ENCODE measurements at regions not wholly inside any gene's neighbourhood (a gene's known extent, or its start where the extent isn't known, plus 50 kb on each side); places are given as distances from the start of the nearest gene placed in this dataset.

- no peaks in the 10 kb centered on the region for H3K9me3 ChIP-seq
- intact Hi-C loops (cut with DNase I): no loop called here
- DNase-seq: no peak
- 47 to 50% methylated on average over 4 of the region's 4 CpGs for whole genome bisulfite sequencing, 2 donors
- H3K36me3 ChIP-seq: no peaks in the 10 kb centered on the region
- H3K27me3 ChIP-seq: no peaks in the 10 kb centered on the region
- TF ChIP-seq POLR2AphosphoS5 (IDR thresholded peaks at IDR 0.05) (no peak), POLR2A (IDR thresholded peaks at IDR 0.05) (no peak), EP300 (IDR thresholded peaks at IDR 0.05) (no peak)
- TF ChIP-seq, protein P1, sequence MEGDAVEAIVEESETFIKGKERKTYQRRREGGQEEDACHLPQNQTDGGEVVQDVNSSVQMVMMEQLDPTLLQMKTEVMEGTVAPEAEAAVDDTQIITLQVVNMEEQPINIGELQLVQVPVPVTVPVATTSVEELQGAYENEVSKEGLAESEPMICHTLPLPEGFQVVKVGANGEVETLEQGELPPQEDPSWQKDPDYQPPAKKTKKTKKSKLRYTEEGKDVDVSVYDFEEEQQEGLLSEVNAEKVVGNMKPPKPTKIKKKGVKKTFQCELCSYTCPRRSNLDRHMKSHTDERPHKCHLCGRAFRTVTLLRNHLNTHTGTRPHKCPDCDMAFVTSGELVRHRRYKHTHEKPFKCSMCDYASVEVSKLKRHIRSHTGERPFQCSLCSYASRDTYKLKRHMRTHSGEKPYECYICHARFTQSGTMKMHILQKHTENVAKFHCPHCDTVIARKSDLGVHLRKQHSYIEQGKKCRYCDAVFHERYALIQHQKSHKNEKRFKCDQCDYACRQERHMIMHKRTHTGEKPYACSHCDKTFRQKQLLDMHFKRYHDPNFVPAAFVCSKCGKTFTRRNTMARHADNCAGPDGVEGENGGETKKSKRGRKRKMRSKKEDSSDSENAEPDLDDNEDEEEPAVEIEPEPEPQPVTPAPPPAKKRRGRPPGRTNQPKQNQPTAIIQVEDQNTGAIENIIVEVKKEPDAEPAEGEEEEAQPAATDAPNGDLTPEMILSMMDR (IDR thresholded peaks at IDR 0.05): no peak
- H3K27ac ChIP-seq: no peak overlapping the region
- H3K4me1 ChIP-seq: no peaks in the 10 kb centered on the region
- no peak overlapping the region for H3K4me3 ChIP-seq
Observed at GRCh38 chr12:97112136-97112535, 205.1 kb downstream of the NEDD1 start.

DNA sequence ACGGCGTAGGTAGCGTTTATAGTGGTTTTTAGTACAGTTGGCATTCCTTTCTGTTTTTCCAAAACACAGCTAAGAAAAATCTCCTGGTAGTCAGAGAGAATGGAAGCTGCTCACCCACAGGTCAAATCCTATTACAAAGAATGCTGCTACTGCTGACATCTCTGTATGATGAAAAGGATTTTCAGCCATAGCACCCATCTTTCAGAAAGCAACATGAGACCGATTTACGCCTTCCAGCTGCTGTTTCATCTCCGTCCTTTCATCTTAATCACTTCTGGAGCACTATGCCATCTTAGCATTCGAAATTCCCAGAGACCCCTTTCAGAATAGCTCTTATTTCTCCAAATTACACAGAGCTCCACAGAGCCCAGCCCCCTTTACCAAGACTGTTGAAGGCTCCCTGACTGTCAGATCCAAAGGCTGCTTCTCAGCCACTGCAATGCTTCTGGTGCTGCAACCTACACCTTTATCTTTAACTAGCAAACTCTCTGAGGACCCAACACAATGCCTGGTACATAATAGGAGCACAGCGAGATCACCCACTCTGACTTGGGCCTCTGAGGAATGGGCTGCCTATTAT, 211.8 kb downstream of the NEDD1 start:
- DNase-seq: no peak
- Histone ChIP-seq H3K4me1 (no peaks in the 10 kb centered on the region), H3K27me3 (no peaks in the 10 kb centered on the region), H3K27ac (no peak overlapping the region), H3K9me3 (no peaks in the 10 kb centered on the region), H3K4me3 (no peak overlapping the region), H3K36me3 (no peaks in the 10 kb centered on the region)
- TF ChIP-seq EP300 (IDR thresholded peaks at IDR 0.05): no peak
- TF ChIP-seq, protein P1 (IDR thresholded peaks at IDR 0.05): no peak
- no peak for TF ChIP-seq POLR2AphosphoS5 (IDR thresholded peaks at IDR 0.05)
- TF ChIP-seq POLR2A (IDR thresholded peaks at IDR 0.05): no peak
- intact Hi-C loops (cut with DNase I): no loop called here
- 72 to 74% methylated on average over 8 of the region's 8 CpGs for WGBS, 2 donors

- H3K27me3 ChIP-seq: no peaks in the 10 kb centered on the region
- intact Hi-C loops (cut with DNase I): no loop called here
- no peaks in the 10 kb centered on the region for H3K36me3 ChIP-seq
- no peaks in the 10 kb centered on the region for H3K9me3 ChIP-seq
- no peak for TF ChIP-seq POLR2A (IDR thresholded peaks at IDR 0.05)
- no peak for TF ChIP-seq EP300 (IDR thresholded peaks at IDR 0.05)
- TF ChIP-seq, protein P1 (IDR thresholded peaks at IDR 0.05): no peak
- no peak for TF ChIP-seq POLR2AphosphoS5 (IDR thresholded peaks at IDR 0.05)
- no peaks in the 10 kb centered on the region for H3K4me1 ChIP-seq
- no peak overlapping the region for H3K4me3 ChIP-seq
- 45 to 52% methylated on average over 2 of the region's 2 CpGs for WGBS, 2 donors
- DNase-seq: no peak
- H3K27ac ChIP-seq: no peak overlapping the region
Observed at GRCh38 chr12:97127061-97127460, 220.0 kb downstream of the NEDD1 start.

DNA sequence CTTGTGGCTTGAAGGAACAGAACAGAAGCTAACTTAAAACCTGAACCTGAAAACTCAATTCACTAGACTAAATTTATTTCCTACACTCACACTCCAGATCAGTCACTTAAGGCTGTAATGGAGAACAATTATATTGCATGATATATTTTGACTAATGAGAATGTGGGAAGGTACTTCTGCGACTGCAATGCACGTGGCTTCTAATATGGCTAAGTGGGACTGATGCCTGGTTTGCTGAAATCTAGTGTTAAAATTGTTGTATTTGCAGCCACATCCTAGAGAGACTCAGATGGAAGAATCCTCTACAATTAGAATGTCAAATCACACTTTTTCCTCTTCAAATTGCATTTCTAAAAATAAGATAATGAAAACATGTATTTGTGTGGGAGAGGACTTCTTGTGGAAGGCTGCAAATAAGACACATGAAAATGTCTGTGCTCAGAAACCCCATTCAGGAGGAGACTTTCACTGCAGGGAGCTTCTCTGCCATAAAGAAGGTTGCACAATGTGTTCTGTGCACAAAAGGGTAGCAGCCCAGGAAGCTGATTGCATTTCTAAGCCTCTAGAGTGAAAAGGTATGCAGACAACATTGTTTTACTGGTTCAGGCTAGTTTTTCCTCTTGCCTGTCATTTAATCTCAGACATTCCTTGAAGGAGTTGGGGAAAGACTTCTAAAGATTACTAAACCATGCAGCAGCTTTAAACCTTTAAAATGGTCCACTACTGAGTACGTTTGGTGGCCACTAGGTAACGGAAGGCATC, 224.3 kb downstream of the NEDD1 start:
- H3K27me3 ChIP-seq: no peaks in the 10 kb centered on the region
- 48 to 58% methylated on average over 4 of the region's 4 CpGs for WGBS, 2 donors
- no peak overlapping the region for H3K27ac ChIP-seq
- H3K9me3 ChIP-seq: no peaks in the 10 kb centered on the region
- DNase-seq: no peak
- intact Hi-C loops (cut with DNase I): no loop called here
- no peaks in the 10 kb centered on the region for H3K36me3 ChIP-seq
- H3K4me3 ChIP-seq: no peak overlapping the region
- no peaks in the 10 kb centered on the region for H3K4me1 ChIP-seq
- TF ChIP-seq POLR2AphosphoS5 (IDR thresholded peaks at IDR 0.05) (no peak), POLR2A (IDR thresholded peaks at IDR 0.05) (no peak), EP300 (IDR thresholded peaks at IDR 0.05) (no peak)
- TF ChIP-seq, protein P1 (IDR thresholded peaks at IDR 0.05): no peak

Measured in sigmoid colon (tissue), 6 donors.